K562 (cell line): ENCODE measurements at regions not wholly inside any gene's neighbourhood (a gene's known extent, or its start where the extent isn't known, plus 50 kb on each side); places are given as distances from the start of the nearest gene placed in this dataset.

Experiments used
- ATAC-seq: fragments of 200-7000 bp; cut with Tn5 transposase; 3 replicates; pipeline ENCODE4 v1.9.1; 2020; ENCODE audit warnings: moderate library complexity
- BruUV-seq: library from RNA; stranded (reverse); fragments of 400-500 nt; replicated peaks from 2 replicates; lab custom pipeline; 2021; lab: Mats Ljungman, UMichigan
- CTCF ChIA-PET: fragments of 300-600 bp; formaldehyde crosslinking; extraction: SDS; loops from one replicate; lab custom pipeline; 2021; ENCODE audit warnings: low intra/inter-chr PET ratio; lab: Yijun Ruan, JAX
- POLR2A ChIA-PET: fragments of 300-600, 350-650 bp; sonication (Branson Sonifier 250); formaldehyde crosslinking; extraction: SDS; loops from one replicate; lab custom pipeline; 2021; ENCODE audit warnings: antibody characterized with exemption, inconsistent platforms; lab: Yijun Ruan, JAX
- DNase-seq, 4 experiments: peaks; one replicate each; pipeline versions ENCODE4 v3.0.0 to v3.0.0-alpha.2; 2011 to 2018; ENCODE audit warnings: low spot score in 3 of 4, mixed read lengths in 3 of 4; ENCODE audit errors: extremely low read depth in 1 of 4
- FAIRE-seq: peaks from 2 replicates; lab custom pipeline; 2011; peaks lifted over from hg19 to GRCh38; lab: Jason Lieb, UNC
- H2AFZ ChIP-seq: 2 replicates; pipeline ENCODE4 v1.6.0; 2011; ENCODE audit warnings: low read depth, low read length, control low read depth, inconsistent platforms
- H3K27ac ChIP-seq: fragments of 200-600 bp; 3 replicates; pipeline ENCODE4 v1.8.0; 2011; ENCODE audit warnings: low read depth, mild to moderate bottlenecking, control low read depth, inconsistent platforms, low read length, moderate library complexity, mixed read lengths; ENCODE audit errors: extremely low read depth
- H3K27me3 ChIP-seq, 2 experiments: fragments of 300-600 bp in 1 of 2; 2 replicates in 1 of 2; 3 replicates in 1 of 2; pipeline versions ENCODE4 v1.6.0 to v1.8.0; 2011; ENCODE audit warnings: inconsistent platforms in 2 of 2, low read length in 2 of 2, mild to moderate bottlenecking in 1 of 2, mixed read lengths in 1 of 2, moderate library complexity in 1 of 2; ENCODE audit not compliant: control insufficient read depth in 2 of 2, insufficient read depth in 2 of 2
- H3K36me3 ChIP-seq: fragments of 300-600 bp; 3 replicates; pipeline ENCODE4 v1.8.0; 2011; ENCODE audit warnings: mild to moderate bottlenecking, low read length, inconsistent platforms; ENCODE audit not compliant: control insufficient read depth, insufficient read depth
- H3K4me1 ChIP-seq, 2 experiments: fragments of 200-600 bp in 1 of 2; replicated peaks in 1 of 2; 2 replicates in 1 of 2; 3 replicates in 1 of 2; pipeline versions ENCODE4 v1.5.1 to v1.8.0; 2011; ENCODE audit warnings: inconsistent platforms in 2 of 2, low read length in 2 of 2, mild to moderate bottlenecking in 1 of 2, mixed read lengths in 1 of 2, moderate library complexity in 1 of 2; ENCODE audit not compliant: control insufficient read depth in 2 of 2, insufficient read depth in 2 of 2
- H3K4me2 ChIP-seq: 2 replicates; pipeline ENCODE4 v1.6.1; 2011; ENCODE audit warnings: low read length, control low read depth, inconsistent platforms, mixed read lengths; ENCODE audit not compliant: insufficient read depth
- H3K4me3 ChIP-seq: fragments of 200-600 bp; sonication (generic), shearing (Covaris generic); 2 replicates; pipeline ENCODE4 v1.5.1; 2016; ENCODE audit warnings: control low read depth, inconsistent platforms
- H3K79me2 ChIP-seq: fragments of 200-600 bp; 3 replicates; pipeline ENCODE4 v1.8.0; 2011; ENCODE audit warnings: low read length, inconsistent platforms; ENCODE audit not compliant: control insufficient read depth, insufficient read depth
- H3K9ac ChIP-seq, 2 experiments: 2 replicates each; pipeline versions ENCODE4 v1.6.0 to v1.6.1; 2011; ENCODE audit warnings: low read depth in 2 of 2, low read length in 2 of 2, control low read depth in 1 of 2, inconsistent platforms in 1 of 2, mild to moderate bottlenecking in 1 of 2, mixed read lengths in 1 of 2; ENCODE audit not compliant: insufficient read depth in 1 of 2
- H3K9me1 ChIP-seq: one replicate; pipeline ENCODE4 v1.6.0; 2011; ENCODE audit warnings: inconsistent platforms, mild to moderate bottlenecking, low read length, moderate library complexity; ENCODE audit not compliant: control insufficient read depth, insufficient read depth
- H3K9me3 ChIP-seq: replicated peaks from 2 replicates; pipeline ENCODE4 v1.5.1; 2011; ENCODE audit warnings: low read depth, low read length, inconsistent platforms; ENCODE audit not compliant: control insufficient read depth, insufficient read depth
- H4K20me1 ChIP-seq: replicated peaks from 2 replicates; pipeline ENCODE4 v1.6.1; 2011; ENCODE audit warnings: low read length, inconsistent platforms, mixed read lengths; ENCODE audit not compliant: control insufficient read depth, insufficient read depth
- DIDO1 ChIP-seq: fragments of 450-650 bp; IDR thresholded peaks from 2 replicates; pipeline ENCODE4 v1.6.1; 2016; ENCODE audit warnings: low read depth, missing biosample characterization, missing genetic modification characterization
- FUS ChIP-seq: fragments of 200-400 bp; formaldehyde crosslinking; optimal IDR thresholded peaks from 2 replicates; pipeline ENCODE3; 2017; ENCODE audit warnings: low read depth, low read length
- HMG20B ChIP-seq: fragments of 250-450 bp; sonication (Bioruptor Pico); IDR thresholded peaks from 2 replicates; pipeline ENCODE4 v1.5.0; 2021; ENCODE audit warnings: mild to moderate bottlenecking
- HNRNPLL ChIP-seq: fragments of 200-400 bp; formaldehyde crosslinking; IDR thresholded peaks from 2 replicates; pipeline ENCODE4 v1.6.1; 2017; ENCODE audit warnings: low read length, low read depth, mild to moderate bottlenecking; ENCODE audit not compliant: poor library complexity, severe bottlenecking
- MTF1 ChIP-seq: fragments of 250-450 bp; sonication (Bioruptor Pico); IDR thresholded peaks from 2 replicates; pipeline ENCODE4 v1.9.0; 2021; ENCODE audit warnings: moderate library complexity, mild to moderate bottlenecking, inconsistent platforms, borderline replicate concordance
- NCOA1 ChIP-seq: fragments of 450-650 bp; IDR thresholded peaks from 2 replicates; pipeline ENCODE4 v1.6.1; 2016; ENCODE audit warnings: low read depth
- NCOA2 ChIP-seq, 2 experiments: fragments of 450-650 bp; IDR thresholded peaks; 2 replicates each; pipeline ENCODE4 v1.6.1; 2018; ENCODE audit warnings: mild to moderate bottlenecking in 2 of 2, moderate library complexity in 1 of 2; ENCODE audit not compliant: partially characterized antibody in 2 of 2
- NFIX ChIP-seq: fragments of 250-450 bp; sonication (Bioruptor Pico); IDR thresholded peaks from 2 replicates; pipeline ENCODE4 v1.4.0; 2020; ENCODE audit warnings: low read depth, mild to moderate bottlenecking, moderate library complexity
- NFRKB ChIP-seq: fragments of 450-650 bp; IDR thresholded peaks from 2 replicates; pipeline ENCODE4 v1.6.1; 2016; ENCODE audit warnings: low read depth
- RFX5 ChIP-seq: IDR thresholded peaks from 2 replicates; pipeline ENCODE4 v1.6.1; 2011; ENCODE audit warnings: low read depth, mild to moderate bottlenecking, improper control_type of control experiment, low read length
- SREBF1 ChIP-seq: fragments of 150-350 bp; IDR thresholded peaks from 2 replicates; pipeline ENCODE4 v1.6.1; 2014; ENCODE audit warnings: antibody characterized with exemption, low read depth, low read length, borderline replicate concordance
- TCFL5 ChIP-seq: fragments of 250-450 bp; sonication (Bioruptor Pico); conservative IDR thresholded peaks from 2 replicates; pipeline ENCODE4 v1.6.1; 2021; ENCODE audit warnings: mild to moderate bottlenecking, moderate library complexity, matching md5 sums
- ZC3H8 ChIP-seq: fragments of 450-650 bp; IDR thresholded peaks from 2 replicates; pipeline ENCODE4 v1.6.1; 2017
- ZNF316 ChIP-seq: fragments of 450-650 bp; IDR thresholded peaks from 2 replicates; pipeline ENCODE4 v1.6.1; 2016
- ZNF79 ChIP-seq: fragments of 250-450 bp; sonication (Bioruptor Pico); IDR thresholded peaks from 2 replicates; pipeline ENCODE4 v1.4.0; 2020; ENCODE audit warnings: low read depth, mild to moderate bottlenecking, moderate library complexity
- WGBS: fragments of 100-300 bp; shearing (Covaris generic); methylation state at CpG from one replicate; pipeline ENCODE4 v1.1.6; 2016; ENCODE audit warnings: low coverage, mixed read lengths; ENCODE audit not compliant: insufficient coverage; ENCODE audit errors: missing lambda C conversion rate; 5-methylcytosine and 5-hydroxymethylcytosine counted together
- in situ Hi-C: fragments of 300-500 bp; cut with MboI; formaldehyde crosslinking; loops from 4 replicates; pipeline ENCODE4 v1.15.0; 2018; ENCODE audit warnings: inconsistent platforms, mixed read lengths
- intact Hi-C: fragments of 100-400 bp; cut with micrococcal nuclease; formaldehyde crosslinking; loops from 2 replicates; pipeline ENCODE4 v1.14.2; 2022
- TF ChIP-seq, protein P1 (sequence below): fragments of 250-450 bp; sonication (Bioruptor Pico); IDR thresholded peaks from 2 replicates; pipeline ENCODE4 v1.5.0; 2020; ENCODE audit warnings: mild to moderate bottlenecking, borderline replicate concordance
- TF ChIP-seq, protein P2 (sequence below): fragments of 250-450 bp; sonication (Bioruptor Pico); IDR thresholded peaks from 2 replicates; pipeline ENCODE4 v1.5.0; 2021
- TF ChIP-seq, protein P3 (sequence below): fragments of 250-450 bp; sonication (Bioruptor Pico); IDR thresholded peaks from 2 replicates; pipeline ENCODE4 v1.8.0; 2022; ENCODE audit warnings: moderate library complexity, mild to moderate bottlenecking, inconsistent platforms
- TF ChIP-seq, protein P4 (sequence below): fragments of 450-650 bp; formaldehyde crosslinking; IDR thresholded peaks from 2 replicates; pipeline ENCODE4 v1.4.0; 2022; ENCODE audit warnings: missing genetic modification characterization
- TF ChIP-seq, protein P5 (sequence below): sonication (generic); formaldehyde crosslinking; IDR thresholded peaks from 2 replicates; pipeline ENCODE4 v1.5.0; 2020; ENCODE audit warnings: missing genetic modification reagents

DNA sequence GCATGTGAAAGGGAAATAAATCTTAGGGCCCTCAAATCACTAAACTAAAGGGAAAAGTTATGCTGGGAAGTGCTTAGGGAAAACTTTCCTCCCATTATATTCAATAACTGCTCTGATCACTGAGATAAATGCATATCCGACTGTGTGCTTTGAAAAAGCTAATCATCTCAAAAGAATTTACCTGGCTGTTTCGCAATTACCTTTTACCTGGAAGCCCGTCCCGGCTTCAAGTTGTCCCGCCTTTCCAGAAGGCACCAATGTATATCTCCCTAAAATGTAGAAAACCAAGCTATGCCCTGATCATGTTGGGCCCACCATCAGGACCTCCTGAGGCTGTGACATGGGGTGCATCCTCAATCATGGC, 394.6 kb upstream of the HSFY2 start:
- WGBS = no CpG with 5 or more reads among the region's 5 CpGs
- Histone ChIP-seq H3K4me3 (no peak overlapping the region), H2AFZ (no peak overlapping the region), H3K79me2 (no peaks in the 10 kb centered on the region), H3K9me1 (no peaks in the 10 kb centered on the region), H3K9me3 (no peaks in the 10 kb centered on the region), H3K4me1 (no peaks in the 10 kb centered on the region), H3K27ac (no peak overlapping the region), H3K4me2 (no peak overlapping the region), H3K27me3 (no peaks in the 10 kb centered on the region), H3K9ac (no peak overlapping the region), H3K36me3 (no peaks in the 10 kb centered on the region), H4K20me1 (no peaks in the 10 kb centered on the region)
- no peak for TF ChIP-seq NCOA2 (IDR thresholded peaks at IDR 0.05; ENCODE audit: partially characterized antibody in 2 of 2)
- no peak for TF ChIP-seq MTF1 (CRISPR knock-in tag)
- TF ChIP-seq, protein P1, sequence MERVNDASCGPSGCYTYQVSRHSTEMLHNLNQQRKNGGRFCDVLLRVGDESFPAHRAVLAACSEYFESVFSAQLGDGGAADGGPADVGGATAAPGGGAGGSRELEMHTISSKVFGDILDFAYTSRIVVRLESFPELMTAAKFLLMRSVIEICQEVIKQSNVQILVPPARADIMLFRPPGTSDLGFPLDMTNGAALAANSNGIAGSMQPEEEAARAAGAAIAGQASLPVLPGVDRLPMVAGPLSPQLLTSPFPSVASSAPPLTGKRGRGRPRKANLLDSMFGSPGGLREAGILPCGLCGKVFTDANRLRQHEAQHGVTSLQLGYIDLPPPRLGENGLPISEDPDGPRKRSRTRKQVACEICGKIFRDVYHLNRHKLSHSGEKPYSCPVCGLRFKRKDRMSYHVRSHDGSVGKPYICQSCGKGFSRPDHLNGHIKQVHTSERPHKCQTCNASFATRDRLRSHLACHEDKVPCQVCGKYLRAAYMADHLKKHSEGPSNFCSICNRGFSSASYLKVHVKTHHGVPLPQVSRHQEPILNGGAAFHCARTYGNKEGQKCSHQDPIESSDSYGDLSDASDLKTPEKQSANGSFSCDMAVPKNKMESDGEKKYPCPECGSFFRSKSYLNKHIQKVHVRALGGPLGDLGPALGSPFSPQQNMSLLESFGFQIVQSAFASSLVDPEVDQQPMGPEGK (CRISPR knock-in tag) = no peak
- TF ChIP-seq TCFL5 = no peak
- no peak for TF ChIP-seq HNRNPLL
- TF ChIP-seq, protein P2, sequence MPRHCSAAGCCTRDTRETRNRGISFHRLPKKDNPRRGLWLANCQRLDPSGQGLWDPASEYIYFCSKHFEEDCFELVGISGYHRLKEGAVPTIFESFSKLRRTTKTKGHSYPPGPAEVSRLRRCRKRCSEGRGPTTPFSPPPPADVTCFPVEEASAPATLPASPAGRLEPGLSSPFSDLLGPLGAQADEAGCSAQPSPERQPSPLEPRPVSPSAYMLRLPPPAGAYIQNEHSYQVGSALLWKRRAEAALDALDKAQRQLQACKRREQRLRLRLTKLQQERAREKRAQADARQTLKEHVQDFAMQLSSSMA (CRISPR knock-in tag) = no peak
- no peak for TF ChIP-seq ZC3H8
- TF ChIP-seq FUS = no peak
- TF ChIP-seq SREBF1 = no peak
- no peak for TF ChIP-seq ZNF316
- no peak for TF ChIP-seq RFX5
- TF ChIP-seq NFRKB = no peak
- TF ChIP-seq, protein P3, sequence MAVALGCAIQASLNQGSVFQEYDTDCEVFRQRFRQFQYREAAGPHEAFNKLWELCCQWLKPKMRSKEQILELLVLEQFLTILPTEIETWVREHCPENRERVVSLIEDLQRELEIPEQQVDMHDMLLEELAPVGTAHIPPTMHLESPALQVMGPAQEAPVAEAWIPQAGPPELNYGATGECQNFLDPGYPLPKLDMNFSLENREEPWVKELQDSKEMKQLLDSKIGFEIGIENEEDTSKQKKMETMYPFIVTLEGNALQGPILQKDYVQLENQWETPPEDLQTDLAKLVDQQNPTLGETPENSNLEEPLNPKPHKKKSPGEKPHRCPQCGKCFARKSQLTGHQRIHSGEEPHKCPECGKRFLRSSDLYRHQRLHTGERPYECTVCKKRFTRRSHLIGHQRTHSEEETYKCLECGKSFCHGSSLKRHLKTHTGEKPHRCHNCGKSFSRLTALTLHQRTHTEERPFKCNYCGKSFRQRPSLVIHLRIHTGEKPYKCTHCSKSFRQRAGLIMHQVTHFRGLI (CRISPR knock-in tag) = no peak
- TF ChIP-seq HMG20B (CRISPR knock-in tag) = no peak
- TF ChIP-seq, protein P4, sequence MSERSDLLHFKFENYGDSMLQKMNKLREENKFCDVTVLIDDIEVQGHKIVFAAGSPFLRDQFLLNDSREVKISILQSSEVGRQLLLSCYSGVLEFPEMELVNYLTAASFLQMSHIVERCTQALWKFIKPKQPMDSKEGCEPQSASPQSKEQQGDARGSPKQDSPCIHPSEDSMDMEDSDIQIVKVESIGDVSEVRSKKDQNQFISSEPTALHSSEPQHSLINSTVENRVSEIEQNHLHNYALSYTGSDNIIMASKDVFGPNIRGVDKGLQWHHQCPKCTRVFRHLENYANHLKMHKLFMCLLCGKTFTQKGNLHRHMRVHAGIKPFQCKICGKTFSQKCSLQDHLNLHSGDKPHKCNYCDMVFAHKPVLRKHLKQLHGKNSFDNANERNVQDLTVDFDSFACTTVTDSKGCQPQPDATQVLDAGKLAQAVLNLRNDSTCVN = no peak
- no peak for TF ChIP-seq NFIX (CRISPR knock-in tag)
- no peak for TF ChIP-seq DIDO1
- TF ChIP-seq, protein P5, sequence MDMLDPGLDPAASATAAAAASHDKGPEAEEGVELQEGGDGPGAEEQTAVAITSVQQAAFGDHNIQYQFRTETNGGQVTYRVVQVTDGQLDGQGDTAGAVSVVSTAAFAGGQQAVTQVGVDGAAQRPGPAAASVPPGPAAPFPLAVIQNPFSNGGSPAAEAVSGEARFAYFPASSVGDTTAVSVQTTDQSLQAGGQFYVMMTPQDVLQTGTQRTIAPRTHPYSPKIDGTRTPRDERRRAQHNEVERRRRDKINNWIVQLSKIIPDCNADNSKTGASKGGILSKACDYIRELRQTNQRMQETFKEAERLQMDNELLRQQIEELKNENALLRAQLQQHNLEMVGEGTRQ = no peak
- TF ChIP-seq NCOA1 = no peak
- TF ChIP-seq ZNF79 (CRISPR knock-in tag) = no peak
- CTCF ChIA-PET = no interaction called here
- intact Hi-C loops (no loop called here), in situ Hi-C loops (no loop called here)
- ATAC-seq (no peak), DNase-seq (no peak), FAIRE-seq (no peak)
- POLR2A ChIA-PET = no interaction called here
- BruUV-seq = no TSS peak
